Endothelial cell of umbilical vein (primary cell): ENCODE measurements at regions not wholly inside any gene's neighbourhood (a gene's known extent, or its start where the extent isn't known, plus 50 kb on each side); places are given as distances from the start of the nearest gene placed in this dataset.

Experiments used
- BruUV-seq: library from RNA; stranded (reverse); fragments of 400-500 nt; replicated peaks from 2 replicates; lab custom pipeline; 2021; lab: Mats Ljungman, UMichigan
- CTCF ChIA-PET: fragments of 300-600, 350-600 bp; sonication (Branson Sonifier 250); formaldehyde crosslinking; loops from one replicate; lab custom pipeline; 2021; ENCODE audit warnings: antibody characterized with exemption, inconsistent platforms; lab: Charles Lee
- POLR2A ChIA-PET: fragments of 300-600, 350-600 bp; sonication (Branson Sonifier 250); formaldehyde crosslinking; loops from one replicate; lab custom pipeline; 2021; ENCODE audit warnings: antibody characterized with exemption, inconsistent platforms; lab: Charles Lee
- DNase-seq: peaks from one replicate; pipeline ENCODE4 v3.0.0-alpha.2; 2011; ENCODE audit warnings: low read depth, low spot score
- FAIRE-seq: peaks from 2 replicates; lab custom pipeline; 2011; peaks lifted over from hg19 to GRCh38; lab: Jason Lieb, UNC
- H2AFZ ChIP-seq: 2 replicates; pipeline ENCODE4 v1.6.0; 2012; ENCODE audit warnings: low read depth, low read length, control low read depth, inconsistent platforms
- H3K27ac ChIP-seq: 2 replicates; pipeline ENCODE4 v1.5.1; 2011; ENCODE audit warnings: low read depth, mild to moderate bottlenecking, control low read depth, low read length, moderate library complexity; ENCODE audit not compliant: insufficient read depth
- H3K27me3 ChIP-seq, 2 experiments: 2 replicates each; pipeline versions ENCODE4 v1.6.0 to v1.6.1; 2011; ENCODE audit warnings: low read length in 2 of 2, mixed read lengths in 1 of 2; ENCODE audit not compliant: control insufficient read depth in 2 of 2, insufficient read depth in 2 of 2
- H3K36me3 ChIP-seq, 2 experiments: 2 replicates in 1 of 2; 3 replicates in 1 of 2; pipeline ENCODE4 v1.5.1; 2011; ENCODE audit warnings: low read length in 2 of 2, mild to moderate bottlenecking in 1 of 2, moderate library complexity in 1 of 2; ENCODE audit not compliant: control insufficient read depth in 2 of 2, insufficient read depth in 2 of 2; ENCODE audit errors: extremely low read depth in 1 of 2
- H3K4me1 ChIP-seq: 3 replicates; pipeline ENCODE4 v1.5.1; 2011; ENCODE audit warnings: mild to moderate bottlenecking, low read length; ENCODE audit not compliant: control insufficient read depth, insufficient read depth; ENCODE audit errors: extremely low read depth
- H3K4me2 ChIP-seq: 2 replicates; pipeline ENCODE4 v1.6.1; 2011; ENCODE audit warnings: low read length, control low read depth, mixed read lengths; ENCODE audit not compliant: insufficient read depth
- H3K4me3 ChIP-seq, 3 experiments: fragments of 200-600 bp in 1 of 3; sonication (generic), shearing (Covaris generic) in 1 of 3; replicated peaks in 1 of 3; 2 replicates each; pipeline ENCODE4 v1.5.1; 2011 to 2016; ENCODE audit warnings: control low read depth in 3 of 3, low read length in 3 of 3, mild to moderate bottlenecking in 2 of 3, inconsistent platforms in 1 of 3, low read depth in 1 of 3, moderate library complexity in 1 of 3; ENCODE audit not compliant: insufficient read depth in 1 of 3
- H3K79me2 ChIP-seq: 2 replicates; pipeline ENCODE4 v1.6.0; 2012; ENCODE audit warnings: low read length, inconsistent platforms; ENCODE audit not compliant: control insufficient read depth, insufficient read depth
- H3K9ac ChIP-seq: replicated peaks from 2 replicates; pipeline ENCODE3; 2011; ENCODE audit warnings: low read length, control low read depth; ENCODE audit not compliant: insufficient read depth; ENCODE audit errors: extremely low read depth
- H3K9me1 ChIP-seq: replicated peaks from 3 replicates; pipeline ENCODE4 v1.6.0; 2011; ENCODE audit warnings: mild to moderate bottlenecking, low read length; ENCODE audit not compliant: control insufficient read depth, insufficient read depth; ENCODE audit errors: extremely low read depth
- H3K9me3 ChIP-seq: replicated peaks from 2 replicates; pipeline ENCODE4 v1.5.1; 2012; ENCODE audit warnings: low read length, inconsistent platforms; ENCODE audit not compliant: control insufficient read depth, insufficient read depth
- H4K20me1 ChIP-seq: replicated peaks from 2 replicates; pipeline ENCODE3; 2011; ENCODE audit warnings: mild to moderate bottlenecking, low read length; ENCODE audit not compliant: control insufficient read depth, insufficient read depth; ENCODE audit errors: extremely low read depth
- CTCF ChIP-seq, 2 donors: IDR thresholded peaks; 1 replicate in 1 of 2; 2 replicates in 1 of 2; pipeline ENCODE4 v1.5.1; 2011; ENCODE audit warnings: low read length in 2 of 2, mild to moderate bottlenecking in 2 of 2, moderate library complexity in 2 of 2, control low read depth in 1 of 2, inconsistent platforms in 1 of 2, low read depth in 1 of 2; ENCODE audit not compliant: insufficient read depth in 1 of 2; ENCODE audit errors: extremely low read depth in 1 of 2
- EZH2 ChIP-seq: IDR thresholded peaks from 2 replicates; pipeline ENCODE4 v1.6.1; 2012; ENCODE audit warnings: borderline replicate concordance, low read depth, mild to moderate bottlenecking, moderate library complexity, low read length, inconsistent platforms; ENCODE audit not compliant: severe bottlenecking
- FOS ChIP-seq: IDR thresholded peaks from 2 replicates; pipeline ENCODE4 v1.6.1; 2011; ENCODE audit warnings: mild to moderate bottlenecking, low read length, moderate library complexity, borderline replicate concordance; ENCODE audit not compliant: insufficient read depth
- GATA2 ChIP-seq: IDR thresholded peaks from 2 replicates; pipeline ENCODE4 v1.7.0; 2011; ENCODE audit warnings: low read depth, mild to moderate bottlenecking, moderate library complexity, mixed read lengths, low read length; ENCODE audit not compliant: insufficient read length, insufficient read depth
- JUN ChIP-seq: IDR thresholded peaks from 2 replicates; pipeline ENCODE4 v1.6.1; 2011; ENCODE audit warnings: borderline replicate concordance, low read depth; ENCODE audit not compliant: insufficient read length, insufficient read depth
- MAX ChIP-seq: IDR thresholded peaks from 2 replicates; pipeline ENCODE4 v1.6.1; 2011; ENCODE audit not compliant: insufficient read depth, insufficient read length
- MYC ChIP-seq: IDR thresholded peaks from one replicate; pipeline ENCODE4 v1.6.1; 2011; ENCODE audit warnings: mild to moderate bottlenecking, low read depth, low read length
- POLR2A ChIP-seq: IDR thresholded peaks from 2 replicates; pipeline ENCODE4 v1.6.1; 2012; ENCODE audit warnings: low read depth, mild to moderate bottlenecking, control low read depth, low read length
- POLR2AphosphoS5 ChIP-seq: IDR thresholded peaks from 2 replicates; pipeline ENCODE4 v1.6.1; 2012; ENCODE audit warnings: low read depth, mild to moderate bottlenecking, control low read depth, low read length, moderate library complexity; ENCODE audit not compliant: insufficient read depth
- dilution Hi-C: fragments of 300-500 bp; cut with MboI; formaldehyde crosslinking; loops from one replicate; pipeline ENCODE4 v1.15.0; 2019; ENCODE audit warnings: low sequenced_read_pairs; ENCODE audit not compliant: extremely low pct_ligation_motif_present
- intact Hi-C: fragments of 100-400 bp; cut with micrococcal nuclease; formaldehyde crosslinking; loops from one replicate; pipeline ENCODE4 v1.10.0; 2022

- ChIA-PET POLR2A (no interaction called here), CTCF (no interaction called here)
- Histone ChIP-seq H3K27ac (no peak overlapping the region), H3K4me1 (no peaks in the 10 kb centered on the region), H4K20me1 (no peaks in the 10 kb centered on the region), H3K9me1 (no peaks in the 10 kb centered on the region), H3K9me3 (peaks cover 2% of the 10 kb centered on the region), H3K27me3 (no peaks in the 10 kb centered on the region), H3K36me3 (no peaks in the 10 kb centered on the region), H3K9ac (no peak overlapping the region), H2AFZ (no peak overlapping the region), H3K4me2 (no peak overlapping the region), H3K4me3 (no peak overlapping the region), H3K79me2 (no peaks in the 10 kb centered on the region)
- no TSS peak for BruUV-seq
- no peak for FAIRE-seq
- dilution Hi-C loops (no loop called here), intact Hi-C loops (no loop called here)
- DNase-seq, result no peak
- TF ChIP-seq EZH2 (no peak), GATA2 (no peak), MAX (no peak), JUN (no peak), FOS (no peak), POLR2A (no peak), MYC (no peak), POLR2AphosphoS5 (no peak), CTCF (IDR thresholded peaks at IDR 0.05; ENCODE audit: extremely low read depth in 1 of 2, insufficient read depth in 1 of 2, low read depth in 1 of 2, low read length in 2 of 2) (no peak)
These were observed 74.4 kb upstream of the TRHDE start for GRCh38 chr12:72197790-72198189.
